HG03571 (cell line): ENCODE measurements at regions not wholly inside any gene's neighbourhood (a gene's known extent, or its start where the extent isn't known, plus 50 kb on each side); places are given as distances from the start of the nearest gene placed in this dataset.

Experiments
- ATAC-seq: cut with Tn5 transposase; IDR thresholded peaks from one replicate; pipeline ENCODE4 v1.9.1; 2021; ENCODE audit not compliant: unreplicated experiment

DNA sequence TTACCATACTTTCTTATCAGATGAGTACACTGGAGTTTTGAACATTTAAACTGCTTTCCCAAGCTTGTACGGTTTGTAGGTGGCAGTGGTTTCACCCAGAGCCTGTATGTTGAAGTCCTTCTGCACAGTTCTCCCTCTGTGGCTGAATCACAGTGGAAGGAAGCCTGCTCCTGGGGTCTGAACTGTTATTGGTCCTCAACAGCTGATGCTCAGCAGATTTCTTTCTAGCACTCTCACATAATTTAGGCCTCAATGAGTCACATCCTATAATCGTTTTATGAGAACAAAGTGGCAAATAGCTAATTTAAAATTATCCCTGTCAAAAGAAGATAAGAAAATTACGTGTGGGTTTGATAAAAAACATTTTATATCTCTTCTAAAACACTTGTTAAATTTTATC is 229.7 kb downstream of the TLE4 start:
- ATAC-seq = no peak

DNA sequence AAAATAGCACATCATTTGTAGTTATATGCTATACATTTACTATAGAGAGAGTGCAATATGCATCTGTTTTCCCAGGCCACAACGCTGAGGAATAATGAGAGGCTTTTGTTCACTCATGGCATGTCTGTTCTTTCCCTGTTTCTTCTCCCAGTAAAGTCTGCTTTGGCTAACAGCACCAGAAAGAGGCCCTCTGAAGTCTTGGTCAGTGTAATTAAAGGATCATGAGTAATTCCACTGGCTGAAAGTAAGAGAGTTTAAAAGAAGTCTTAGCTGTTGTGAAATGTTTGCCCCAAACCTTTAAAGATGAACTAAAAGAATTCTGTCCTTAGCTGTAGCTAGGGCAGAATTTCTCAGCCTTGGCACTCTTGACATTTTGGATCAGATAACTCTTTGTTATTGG is 228.8 kb downstream of the TLE4 start:
- no peak for ATAC-seq

DNA sequence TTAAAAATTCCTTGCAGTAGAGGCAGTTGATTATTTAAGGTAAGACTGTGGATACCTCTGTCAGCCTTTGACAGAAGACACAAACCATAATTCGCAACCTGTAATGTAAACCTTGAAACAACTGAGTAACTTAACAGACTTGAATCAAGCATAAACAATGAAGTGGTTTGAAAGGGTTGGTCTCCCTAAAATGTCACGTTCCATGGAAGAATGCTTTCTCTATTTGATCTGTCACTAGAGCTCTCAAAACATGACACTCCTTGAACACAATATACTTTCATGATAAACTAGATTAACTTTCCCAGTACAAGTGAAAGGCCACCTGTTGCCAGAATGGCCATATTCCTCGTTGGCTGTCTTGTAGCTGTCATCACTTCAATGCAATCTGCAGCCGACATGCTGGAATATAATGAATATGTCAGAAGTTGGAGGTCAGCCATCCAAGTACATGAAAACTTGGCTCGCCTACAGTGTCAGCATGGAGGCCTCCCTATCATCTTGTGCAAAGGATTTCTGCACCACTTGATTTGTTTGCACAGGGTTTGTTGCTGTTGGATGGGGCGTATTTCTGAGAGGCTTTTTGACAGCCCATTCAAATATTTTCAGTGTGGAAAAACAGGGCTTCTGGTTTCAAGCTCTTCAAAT is 228.0 kb downstream of the TLE4 start:
- no peak for ATAC-seq

DNA sequence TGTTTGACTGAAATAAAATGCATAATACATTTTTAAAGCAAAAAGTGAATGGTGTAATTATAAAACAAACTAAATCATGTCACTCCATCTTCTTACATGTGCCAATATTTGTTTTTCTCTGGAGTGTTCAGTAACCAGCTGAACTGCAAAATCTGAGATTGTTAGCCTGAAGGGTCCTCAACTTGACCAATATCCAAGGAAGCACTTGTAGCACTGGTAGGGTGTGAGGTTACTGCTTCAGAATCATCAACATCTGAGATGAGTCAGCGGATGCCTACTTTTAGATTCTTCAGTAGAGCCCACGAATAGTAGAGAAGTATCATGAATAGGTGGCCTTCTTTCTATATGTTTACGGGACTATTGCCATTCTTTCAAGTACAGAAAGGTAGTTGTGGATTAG is 226.7 kb downstream of the TLE4 start:
- no peak for ATAC-seq

GRCh38 chr9:79796411-79796810 is 224.6 kb downstream of the TLE4 start:
- ATAC-seq = no peak

GRCh38 chr9:79788662-79789061 is 216.9 kb downstream of the TLE4 start:
- ATAC-seq = no peak

DNA sequence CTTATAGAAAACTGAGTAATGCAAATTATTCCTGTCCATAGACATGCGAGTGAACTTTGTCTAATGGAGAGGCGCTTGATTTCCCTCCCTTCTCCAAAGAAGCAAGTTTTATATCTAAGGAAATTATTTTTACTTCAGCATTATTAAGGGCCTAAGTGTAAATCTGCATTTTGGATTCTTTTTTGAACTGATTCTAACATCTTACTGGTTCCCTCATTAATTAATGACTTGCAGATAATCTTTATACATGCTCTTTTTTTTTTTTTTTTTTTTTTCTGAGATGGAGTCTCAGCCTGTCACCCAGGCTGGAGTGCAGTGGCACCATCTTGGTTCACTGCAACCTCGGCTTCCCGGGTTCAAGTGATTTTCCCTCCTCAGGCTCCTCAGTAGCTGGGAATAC is 209.5 kb downstream of the TLE4 start:
- no peak for ATAC-seq

- no peak for ATAC-seq
These were observed 208.8 kb downstream of the TLE4 start for GRCh38 chr9:79780559-79780958.

DNA sequence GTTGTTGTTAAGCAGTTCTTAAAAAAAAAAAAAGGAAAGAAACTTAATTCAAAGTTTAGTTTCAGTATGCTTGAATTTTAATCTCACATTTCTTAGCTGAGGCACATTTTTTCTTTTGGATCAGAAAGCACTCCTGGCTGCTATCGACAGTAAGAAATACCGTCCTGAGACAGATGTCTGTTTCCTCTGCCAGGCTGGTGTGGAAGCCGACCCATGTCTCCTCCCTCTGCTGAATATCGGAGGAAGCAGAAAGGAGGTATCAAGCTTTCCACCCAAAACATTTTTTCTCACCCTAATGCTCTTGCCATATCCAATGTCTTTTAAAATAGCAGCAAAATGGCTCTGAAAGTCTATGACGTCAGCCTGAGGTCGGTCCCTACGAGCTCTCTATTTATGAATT is 208.1 kb downstream of the TLE4 start:
- no peak for ATAC-seq

- ATAC-seq = no peak
These were observed 206.8 kb downstream of the TLE4 start for GRCh38 chr9:79778581-79778980.

GRCh38 chr9:79776581-79776980 is 204.8 kb downstream of the TLE4 start:
- no peak for ATAC-seq
